ENCODE measurements at regions not wholly inside any gene's neighbourhood (a gene's known extent, or its start where the extent isn't known, plus 50 kb on each side); places are given as distances from the start of the nearest gene placed in this dataset.

DNA sequence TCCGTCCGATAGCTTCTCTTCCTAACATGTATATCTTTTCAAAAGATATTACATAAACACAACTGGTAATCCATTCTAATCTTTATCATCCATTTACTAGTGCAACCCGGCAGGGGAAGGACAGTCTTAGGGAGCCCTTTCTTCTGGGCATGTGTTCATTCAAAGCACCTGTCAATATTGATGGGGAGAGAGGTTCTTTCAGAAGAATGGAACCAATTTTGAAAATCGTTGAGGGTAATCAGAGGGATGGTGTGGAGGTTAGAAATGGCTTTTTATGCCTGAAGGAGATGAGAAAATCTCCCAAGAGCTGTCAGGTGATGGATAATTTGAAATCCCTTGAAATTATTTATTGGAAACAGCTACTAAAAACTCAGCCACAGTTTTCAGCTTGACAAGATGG lies 561.9 kb upstream of the DCC start:
- in situ Hi-C loops (cut with MboI) = no loop called here
- Histone ChIP-seq H4K20me1 (ENCODE audit: control insufficient read depth, insufficient read depth) (no peaks in the 10 kb centered on the region), H3K9me3 (replicated peaks; ENCODE audit: control insufficient read depth, insufficient read depth, low read length) (no peaks in the 10 kb centered on the region), H3K36me3 (ENCODE audit: control insufficient read depth in 2 of 2, insufficient read depth in 2 of 2, low read length in 1 of 2) (no peaks in the 10 kb centered on the region), H2AFZ (ENCODE audit: control insufficient read depth, low read depth, low read length) (no peak overlapping the region), H3K79me2 (ENCODE audit: control insufficient read depth, insufficient read depth, low read length) (no peaks in the 10 kb centered on the region), H3K4me1 (ENCODE audit: control insufficient read depth, insufficient read depth, low read length) (no peaks in the 10 kb centered on the region), H3K4me3 (no peak overlapping the region), H3K9ac (ENCODE audit: control insufficient read depth, insufficient read depth, low read length) (no peak overlapping the region), H3K4me2 (ENCODE audit: control insufficient read depth, insufficient read depth) (no peak overlapping the region), H3K27me3 (replicated peaks in 1 of 2; ENCODE audit: control insufficient read depth in 2 of 2, insufficient read depth in 2 of 2, low read length in 1 of 2) (no peaks in the 10 kb centered on the region), H3K27ac (ENCODE audit: control insufficient read depth, insufficient read depth) (no peak overlapping the region)
- RAD21 ChIA-PET (ENCODE audit: unreplicated experiment) = interaction anchor here (1.0 to 1.3 kb wide), 2 partner anchors 38 to 512 kb away, joined by 3 read pairs; no protein-coding TSS in a partner anchor
- no peak for TF ChIP-seq CREM (IDR thresholded peaks at IDR 0.05; ENCODE audit: low read depth)
- no peak for TF ChIP-seq SP1 (IDR thresholded peaks at IDR 0.05; ENCODE audit: low read depth, low read length)
- TF ChIP-seq, protein P1, sequence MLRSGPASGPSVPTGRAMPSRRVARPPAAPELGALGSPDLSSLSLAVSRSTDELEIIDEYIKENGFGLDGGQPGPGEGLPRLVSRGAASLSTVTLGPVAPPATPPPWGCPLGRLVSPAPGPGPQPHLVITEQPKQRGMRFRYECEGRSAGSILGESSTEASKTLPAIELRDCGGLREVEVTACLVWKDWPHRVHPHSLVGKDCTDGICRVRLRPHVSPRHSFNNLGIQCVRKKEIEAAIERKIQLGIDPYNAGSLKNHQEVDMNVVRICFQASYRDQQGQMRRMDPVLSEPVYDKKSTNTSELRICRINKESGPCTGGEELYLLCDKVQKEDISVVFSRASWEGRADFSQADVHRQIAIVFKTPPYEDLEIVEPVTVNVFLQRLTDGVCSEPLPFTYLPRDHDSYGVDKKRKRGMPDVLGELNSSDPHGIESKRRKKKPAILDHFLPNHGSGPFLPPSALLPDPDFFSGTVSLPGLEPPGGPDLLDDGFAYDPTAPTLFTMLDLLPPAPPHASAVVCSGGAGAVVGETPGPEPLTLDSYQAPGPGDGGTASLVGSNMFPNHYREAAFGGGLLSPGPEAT (IDR thresholded peaks at IDR 0.05; ENCODE audit: low read depth) = no peak
- no peak for TF ChIP-seq SUPT20H (IDR thresholded peaks at IDR 0.05; ENCODE audit: borderline replicate concordance, control insufficient read depth, low read depth, low read length)
- no peak for TF ChIP-seq SMARCA5 (IDR thresholded peaks at IDR 0.05)
- TF ChIP-seq, protein P2, sequence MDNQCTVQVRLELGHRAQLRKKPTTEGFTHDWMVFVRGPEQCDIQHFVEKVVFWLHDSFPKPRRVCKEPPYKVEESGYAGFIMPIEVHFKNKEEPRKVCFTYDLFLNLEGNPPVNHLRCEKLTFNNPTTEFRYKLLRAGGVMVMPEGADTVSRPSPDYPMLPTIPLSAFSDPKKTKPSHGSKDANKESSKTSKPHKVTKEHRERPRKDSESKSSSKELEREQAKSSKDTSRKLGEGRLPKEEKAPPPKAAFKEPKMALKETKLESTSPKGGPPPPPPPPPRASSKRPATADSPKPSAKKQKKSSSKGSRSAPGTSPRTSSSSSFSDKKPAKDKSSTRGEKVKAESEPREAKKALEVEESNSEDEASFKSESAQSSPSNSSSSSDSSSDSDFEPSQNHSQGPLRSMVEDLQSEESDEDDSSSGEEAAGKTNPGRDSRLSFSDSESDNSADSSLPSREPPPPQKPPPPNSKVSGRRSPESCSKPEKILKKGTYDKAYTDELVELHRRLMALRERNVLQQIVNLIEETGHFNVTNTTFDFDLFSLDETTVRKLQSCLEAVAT (IDR thresholded peaks at IDR 0.05) = no peak
- no peak for TF ChIP-seq ZNF274 (IDR thresholded peaks at IDR 0.05; ENCODE audit: insufficient read depth, insufficient read length)
- TF ChIP-seq NBN (IDR thresholded peaks at IDR 0.05) = no peak
- TF ChIP-seq, protein P3, sequence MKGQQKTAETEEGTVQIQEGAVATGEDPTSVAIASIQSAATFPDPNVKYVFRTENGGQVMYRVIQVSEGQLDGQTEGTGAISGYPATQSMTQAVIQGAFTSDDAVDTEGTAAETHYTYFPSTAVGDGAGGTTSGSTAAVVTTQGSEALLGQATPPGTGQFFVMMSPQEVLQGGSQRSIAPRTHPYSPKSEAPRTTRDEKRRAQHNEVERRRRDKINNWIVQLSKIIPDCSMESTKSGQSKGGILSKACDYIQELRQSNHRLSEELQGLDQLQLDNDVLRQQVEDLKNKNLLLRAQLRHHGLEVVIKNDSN (IDR thresholded peaks at IDR 0.05; ENCODE audit: borderline replicate concordance, extremely low read length, insufficient read depth, low read depth, low read length) = no peak
- TF ChIP-seq, protein P4, sequence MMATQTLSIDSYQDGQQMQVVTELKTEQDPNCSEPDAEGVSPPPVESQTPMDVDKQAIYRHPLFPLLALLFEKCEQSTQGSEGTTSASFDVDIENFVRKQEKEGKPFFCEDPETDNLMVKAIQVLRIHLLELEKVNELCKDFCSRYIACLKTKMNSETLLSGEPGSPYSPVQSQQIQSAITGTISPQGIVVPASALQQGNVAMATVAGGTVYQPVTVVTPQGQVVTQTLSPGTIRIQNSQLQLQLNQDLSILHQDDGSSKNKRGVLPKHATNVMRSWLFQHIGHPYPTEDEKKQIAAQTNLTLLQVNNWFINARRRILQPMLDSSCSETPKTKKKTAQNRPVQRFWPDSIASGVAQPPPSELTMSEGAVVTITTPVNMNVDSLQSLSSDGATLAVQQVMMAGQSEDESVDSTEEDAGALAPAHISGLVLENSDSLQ (IDR thresholded peaks at IDR 0.05) = no peak
- TF ChIP-seq, protein P5, sequence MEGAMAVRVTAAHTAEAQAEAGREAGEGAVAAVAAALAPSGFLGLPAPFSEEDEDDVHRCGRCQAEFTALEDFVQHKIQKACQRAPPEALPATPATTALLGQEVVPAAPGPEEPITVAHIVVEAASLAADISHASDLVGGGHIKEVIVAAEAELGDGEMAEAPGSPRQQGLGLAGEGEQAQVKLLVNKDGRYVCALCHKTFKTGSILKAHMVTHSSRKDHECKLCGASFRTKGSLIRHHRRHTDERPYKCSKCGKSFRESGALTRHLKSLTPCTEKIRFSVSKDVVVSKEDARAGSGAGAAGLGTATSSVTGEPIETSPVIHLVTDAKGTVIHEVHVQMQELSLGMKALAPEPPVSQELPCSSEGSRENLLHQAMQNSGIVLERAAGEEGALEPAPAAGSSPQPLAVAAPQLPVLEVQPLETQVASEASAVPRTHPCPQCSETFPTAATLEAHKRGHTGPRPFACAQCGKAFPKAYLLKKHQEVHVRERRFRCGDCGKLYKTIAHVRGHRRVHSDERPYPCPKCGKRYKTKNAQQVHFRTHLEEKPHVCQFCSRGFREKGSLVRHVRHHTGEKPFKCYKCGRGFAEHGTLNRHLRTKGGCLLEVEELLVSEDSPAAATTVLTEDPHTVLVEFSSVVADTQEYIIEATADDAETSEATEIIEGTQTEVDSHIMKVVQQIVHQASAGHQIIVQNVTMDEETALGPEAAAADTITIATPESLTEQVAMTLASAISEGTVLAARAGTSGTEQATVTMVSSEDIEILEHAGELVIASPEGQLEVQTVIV (IDR thresholded peaks at IDR 0.05; ENCODE audit: borderline replicate concordance, partially characterized antibody) = no peak
- SMC1A ChIA-PET (ENCODE audit: uncharacterized antibody, unreplicated experiment) = interaction anchor here (0.5 to 2.9 kb wide), 13 partner anchors 9 to 375 kb away, joined by 3 to 11 read pairs (median 4); no protein-coding TSS in a partner anchor
- BruUV-seq (replicated peaks) = no TSS peak
- no peak for DNase-seq (ENCODE audit: low read depth, low spot score)
- 47% methylated on average over 4 of the region's 4 CpGs for WGBS (ENCODE audit: insufficient coverage, insufficient replicate concordance, low lambda C conversion rate, missing lambda C conversion rate)
- no peak for FAIRE-seq
- POLR2A ChIA-PET = no interaction called here
- ATAC-seq = no peak
- intact Hi-C loops (cut with micrococcal nuclease; ENCODE audit: unreplicated experiment) = no loop called here
- CTCF ChIA-PET = interaction anchor here (1.4 to 2.3 kb wide), 2 partner anchors 15 to 26 kb away, joined by 4 to 8 read pairs; no protein-coding TSS in a partner anchor

Measured in GM12878 (cell line).